ENCODE measurements at regions not wholly inside any gene's neighbourhood (a gene's known extent, or its start where the extent isn't known, plus 50 kb on each side); places are given as distances from the start of the nearest gene placed in this dataset.
"Not testable (repeated sequence)": the region's sequence is repeated elsewhere in the genome, so short reads cannot be mapped to it uniquely, and the experiment has no call there.

DNA sequence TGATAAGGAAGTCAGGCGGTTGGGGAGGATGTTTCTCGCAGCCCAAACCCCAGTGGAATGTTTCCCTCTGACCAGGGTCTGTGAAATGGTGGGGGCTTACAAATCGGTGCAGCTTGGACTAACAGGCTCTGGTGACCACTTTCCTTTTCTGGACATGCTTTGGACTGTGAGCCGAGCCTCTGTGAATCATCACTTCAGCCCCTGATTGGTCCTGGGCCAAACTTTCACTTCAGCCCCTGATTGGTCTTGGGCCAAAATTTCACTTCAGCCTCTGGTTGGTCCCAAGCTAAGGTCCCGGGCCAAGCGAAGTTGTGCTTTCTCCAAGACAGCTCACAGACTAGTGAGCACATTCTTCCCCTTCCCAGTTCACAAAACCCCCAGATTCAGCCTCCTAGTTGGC lies 223.7 kb upstream of the ANKRD20A1 start:
- DNase-seq (ENCODE audit: low read depth, low spot score), result not testable (repeated sequence)

DNA sequence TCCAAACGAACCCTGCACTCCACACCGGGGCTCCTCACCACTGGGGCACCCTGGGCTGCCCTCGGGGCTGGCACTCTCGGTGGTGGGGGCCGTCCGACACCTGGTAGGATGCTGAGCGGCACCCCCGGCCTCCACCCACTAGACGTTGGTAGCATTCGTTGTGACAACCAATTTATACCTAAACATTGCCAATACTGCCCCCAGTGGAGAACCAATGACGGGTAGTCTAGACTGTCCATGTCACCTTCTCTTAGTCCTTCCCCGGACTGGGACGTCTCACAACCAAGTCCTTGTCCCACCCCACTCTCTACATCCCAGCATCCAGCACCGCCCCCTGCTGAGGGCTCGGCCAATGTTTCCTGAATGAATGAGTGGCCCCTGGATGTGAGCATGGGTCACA lies 246.8 kb upstream of the ANKRD20A1 start:
- DNase-seq (ENCODE audit: low read depth, low spot score), result not testable (repeated sequence)

GRCh38 chr9:67609872-67610271 lies 248.9 kb upstream of the ANKRD20A1 start:
- not testable (repeated sequence) for DNase-seq (ENCODE audit: low read depth, low spot score)

GRCh38 chr9:67609435-67609834 lies 249.3 kb upstream of the ANKRD20A1 start:
- not testable (repeated sequence) for DNase-seq (ENCODE audit: low read depth, low spot score)

- DNase-seq (ENCODE audit: low read depth, low spot score), result not testable (repeated sequence)
Observed at GRCh38 chr9:67605113-67605512, 253.6 kb upstream of the ANKRD20A1 start.

- DNase-seq (ENCODE audit: low read depth, low spot score), result not testable (repeated sequence)
Observed at GRCh38 chr9:67603609-67604008, 255.1 kb upstream of the ANKRD20A1 start.

GRCh38 chr9:67592424-67592823 lies 266.3 kb upstream of the ANKRD20A1 start:
- DNase-seq (ENCODE audit: low read depth, low spot score), result not testable (repeated sequence)

- not testable (repeated sequence) for DNase-seq (ENCODE audit: low read depth, low spot score)
Observed at GRCh38 chr9:67555874-67556273, 302.9 kb upstream of the ANKRD20A1 start.

- DNase-seq (ENCODE audit: low read depth, low spot score), result not testable (repeated sequence)
Observed at GRCh38 chr9:67550044-67550443, 308.7 kb upstream of the ANKRD20A1 start.

DNA sequence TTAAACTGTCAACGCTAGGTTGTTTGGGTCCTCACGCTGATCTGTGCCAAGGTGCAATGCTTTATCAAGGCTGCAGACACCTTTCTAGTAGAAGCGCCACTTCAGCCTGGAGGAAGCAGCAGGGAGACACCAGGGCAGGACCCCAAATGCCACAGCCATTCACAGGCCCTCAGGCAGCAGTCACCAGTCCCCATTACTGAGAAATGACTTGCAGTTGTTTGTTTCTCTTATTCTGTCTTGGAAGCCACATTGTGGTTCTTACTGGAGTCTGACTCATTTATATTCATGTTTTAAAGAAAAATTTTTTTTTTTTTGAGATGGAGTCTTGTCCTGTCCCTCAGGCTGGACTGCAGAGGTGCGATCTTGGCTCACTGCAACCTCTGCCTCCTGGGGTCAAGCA lies 328.9 kb upstream of the ANKRD20A1 start:
- DNase-seq (ENCODE audit: low read depth, low spot score), result not testable (repeated sequence)

GRCh38 chr9:67516938-67517337 lies 341.8 kb upstream of the ANKRD20A1 start:
- not testable (repeated sequence) for DNase-seq (ENCODE audit: low read depth, low spot score)

- not testable (repeated sequence) for DNase-seq (ENCODE audit: low read depth, low spot score)
Observed at GRCh38 chr9:67514587-67514986, 344.1 kb upstream of the ANKRD20A1 start.

DNA sequence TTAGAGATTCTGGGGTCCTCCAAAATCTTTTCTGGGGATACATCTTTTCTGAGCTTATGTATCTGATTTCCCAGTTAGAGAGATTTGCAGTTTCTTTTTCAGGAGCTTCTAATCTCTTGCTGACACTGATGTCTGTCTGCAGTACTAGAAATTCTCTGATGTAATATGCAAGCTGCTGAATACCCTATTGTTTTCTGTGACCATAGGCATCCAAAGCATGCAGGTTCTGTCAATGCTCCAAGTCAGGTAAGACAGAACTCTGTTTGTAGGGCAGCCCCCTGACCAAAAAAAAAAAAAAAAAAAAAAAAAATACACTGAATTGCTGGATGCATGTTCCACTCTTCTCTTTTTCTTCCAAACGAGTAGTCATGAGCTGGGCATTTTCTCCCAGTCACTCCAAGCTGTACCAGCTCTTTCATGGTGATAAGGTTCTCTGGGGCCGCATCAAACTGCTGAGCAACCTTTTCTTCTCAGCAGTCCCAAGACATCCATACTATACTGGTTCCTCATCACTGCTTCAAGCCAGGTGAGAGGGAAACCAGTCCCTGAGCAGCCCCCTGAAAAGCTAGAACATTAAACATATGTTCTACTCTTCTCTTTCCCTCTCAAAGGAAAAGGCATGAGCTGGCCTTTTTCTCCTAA lies 354.9 kb upstream of the ANKRD20A1 start:
- DNase-seq (ENCODE audit: low read depth, low spot score), result not testable (repeated sequence)

GRCh38 chr9:67492028-67492427 lies 366.7 kb upstream of the ANKRD20A1 start:
- DNase-seq (ENCODE audit: low read depth, low spot score), result not testable (repeated sequence)

- DNase-seq (ENCODE audit: low read depth, low spot score), result not testable (repeated sequence)
Observed at GRCh38 chr9:67477465-67477864, 381.3 kb upstream of the ANKRD20A1 start.

- DNase-seq (ENCODE audit: low read depth, low spot score), result not testable (repeated sequence)
Observed at GRCh38 chr9:67470739-67471138, 388.0 kb upstream of the ANKRD20A1 start.

- not testable (repeated sequence) for DNase-seq (ENCODE audit: low read depth, low spot score)
Observed at GRCh38 chr9:67468326-67468725, 390.4 kb upstream of the ANKRD20A1 start.

DNA sequence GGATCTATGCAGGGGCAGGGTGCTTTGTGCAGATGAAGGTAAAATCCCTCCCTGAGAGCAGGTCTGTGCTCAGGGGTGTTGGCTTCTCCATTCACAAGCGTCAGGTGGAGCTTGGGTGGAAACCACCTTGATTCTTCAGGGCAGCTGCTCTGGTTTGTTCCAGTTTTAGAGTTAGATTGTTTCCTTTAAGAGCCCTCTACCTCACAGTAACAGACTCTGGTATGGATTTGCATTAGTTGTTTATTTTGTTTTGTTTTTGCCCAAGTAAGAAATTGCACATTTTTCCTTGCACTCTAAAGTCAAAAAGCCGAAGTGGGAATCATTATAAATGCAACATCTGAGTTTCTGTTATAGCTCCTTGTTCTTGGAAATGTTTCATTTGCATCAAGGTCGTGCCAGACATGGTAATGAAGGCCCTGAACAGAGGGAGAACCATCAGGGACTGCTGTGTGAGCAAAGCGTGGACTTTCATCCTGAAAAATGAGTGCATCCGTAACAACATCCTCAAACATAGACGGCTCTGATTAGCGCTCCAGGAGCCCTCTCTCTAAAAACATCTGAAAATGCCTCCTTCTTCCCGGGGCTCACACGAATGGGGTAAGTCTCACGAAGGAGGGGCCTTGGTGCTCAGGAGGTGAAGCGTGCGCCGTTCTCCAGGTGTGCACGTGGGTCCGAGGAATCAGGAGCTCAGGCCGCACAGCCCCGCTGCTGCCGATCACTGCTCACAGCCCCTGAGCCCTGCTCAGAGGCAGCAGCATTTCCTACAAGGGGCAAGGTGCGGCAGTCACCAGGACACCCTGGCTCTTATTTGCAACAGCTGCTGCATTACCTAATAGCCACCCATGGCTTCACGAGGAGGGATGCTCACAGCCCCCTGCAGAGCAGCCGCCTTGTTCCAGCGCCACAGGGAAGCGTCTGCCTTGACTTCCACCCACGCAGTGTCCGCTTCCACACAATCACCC lies 396.7 kb upstream of the ANKRD20A1 start:
- DNase-seq (ENCODE audit: low read depth, low spot score), result not testable (repeated sequence)

DNA sequence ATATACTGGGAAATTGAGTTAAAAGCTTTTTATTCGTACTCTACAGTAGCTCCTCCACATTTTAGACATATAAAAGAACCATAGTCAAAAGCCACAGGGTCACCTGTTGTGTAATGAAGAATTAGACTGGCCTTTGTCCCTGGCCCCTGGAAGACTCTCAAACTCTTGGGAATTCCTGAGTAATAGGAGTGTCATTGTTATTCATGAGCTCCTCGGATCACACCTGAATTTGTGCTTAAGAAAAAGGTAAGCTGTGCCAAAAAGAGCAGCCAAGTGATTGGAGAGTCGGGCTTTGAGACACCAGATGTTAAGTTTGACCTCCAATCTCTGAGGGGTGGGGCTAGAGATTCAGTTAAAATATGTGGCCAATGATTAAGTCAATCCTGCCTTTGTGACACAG lies 405.8 kb upstream of the ANKRD20A1 start:
- DNase-seq (ENCODE audit: low read depth, low spot score), result not testable (repeated sequence)

DNA sequence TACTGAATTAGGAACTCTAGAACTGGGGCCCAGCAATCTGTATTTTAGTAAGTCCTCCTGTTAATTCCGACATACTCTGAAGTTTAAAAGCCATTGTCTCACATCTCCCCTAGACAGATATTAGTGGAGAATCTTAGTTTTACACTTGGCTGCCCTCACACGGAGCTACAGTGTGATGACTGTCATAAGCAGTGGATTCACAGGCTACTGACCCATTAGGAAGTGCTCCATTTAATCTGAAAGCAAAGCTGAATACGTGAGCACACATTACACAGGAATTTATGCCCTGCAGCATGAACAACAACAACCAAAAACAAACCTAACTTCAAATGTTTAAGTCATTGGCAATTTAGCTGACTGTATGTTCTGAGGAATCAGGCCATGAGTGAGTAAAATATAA lies 416.4 kb upstream of the ANKRD20A1 start:
- not testable (repeated sequence) for DNase-seq (ENCODE audit: low read depth, low spot score)

- not testable (repeated sequence) for DNase-seq (ENCODE audit: low read depth, low spot score)
Observed at GRCh38 chr9:67437011-67437410, 421.7 kb upstream of the ANKRD20A1 start.

GRCh38 chr9:67424881-67425280 lies 432.5 kb upstream of the SPATA31A3 start:
- not testable (repeated sequence) for DNase-seq (ENCODE audit: low read depth, low spot score)

All from ELF-1 (cell line).